Kidney (tissue), 13 donors: ENCODE measurements at regions not wholly inside any gene's neighbourhood (a gene's known extent, or its start where the extent isn't known, plus 50 kb on each side); places are given as distances from the start of the nearest gene placed in this dataset.
"Not testable (repeated sequence)": the region's sequence is repeated elsewhere in the genome, so short reads cannot be mapped to it uniquely, and the experiment has no call there.

ENCODE experiments used
- DNase-seq, 5 donors: peaks; one replicate each; pipeline ENCODE4 v3.0.0-alpha.2; 2013 to 2020
- FAIRE-seq: peaks from 2 replicates; lab custom pipeline; 2012; peaks lifted over from hg19 to GRCh38; lab: Jason Lieb, UNC
- H3K27ac ChIP-seq, 2 donors: one replicate each; pipeline ENCODE4 v1.7.0; 2013; ENCODE audit warnings: low read depth in 2 of 2, low read length in 2 of 2, inconsistent platforms in 1 of 2
- H3K27me3 ChIP-seq: one replicate; pipeline ENCODE4 v1.7.1; 2013; ENCODE audit warnings: low read length, inconsistent platforms; ENCODE audit not compliant: control insufficient read depth, insufficient read depth
- H3K36me3 ChIP-seq, 3 donors: one replicate each; pipeline versions ENCODE4 v1.7.0 to v1.7.1; 2013; ENCODE audit warnings: low read length in 3 of 3, control low read depth in 1 of 3, inconsistent platforms in 1 of 3; ENCODE audit not compliant: insufficient read depth in 3 of 3, control insufficient read depth in 2 of 3
- H3K4me1 ChIP-seq, 3 donors: one replicate each; pipeline versions ENCODE4 v1.7.0 to v1.7.1; 2013; ENCODE audit warnings: low read length in 3 of 3, inconsistent platforms in 1 of 3, low read depth in 1 of 3; ENCODE audit not compliant: control insufficient read depth in 2 of 3, insufficient read depth in 2 of 3
- H3K4me3 ChIP-seq, 3 donors: one replicate each; pipeline versions ENCODE4 v1.7.0 to v1.8.1; 2013; ENCODE audit warnings: low read length in 3 of 3, control low read depth in 1 of 3, inconsistent platforms in 1 of 3
- H3K9ac ChIP-seq, 3 donors: one replicate each; pipeline versions ENCODE4 v1.7.0 to v1.7.1; 2013; ENCODE audit warnings: low read length in 3 of 3, control low read depth in 1 of 3, inconsistent platforms in 1 of 3
- H3K9me3 ChIP-seq, 3 donors: one replicate each; pipeline versions ENCODE4 v1.7.0 to v1.7.1; 2013; ENCODE audit warnings: low read length in 3 of 3, control low read depth in 1 of 3, inconsistent platforms in 1 of 3; ENCODE audit not compliant: control insufficient read depth in 2 of 3, insufficient read depth in 1 of 3
- CTCF ChIP-seq: IDR thresholded peaks from 3 replicates; pipeline ENCODE4 v1.5.1; 2012; ENCODE audit warnings: mild to moderate bottlenecking, moderate library complexity, borderline replicate concordance; ENCODE audit not compliant: insufficient read depth; ENCODE audit errors: extremely low read depth
- intact Hi-C: fragments of 100-400 bp; cut with DNase I; formaldehyde crosslinking; loops from one replicate; pipeline ENCODE4 v1.11.1; 2022
- donor health status: control.
- donor health status: control.
- donor health status: control.
- donor health status: control.
- donor health status: control.
- donor health status: DM: yes; HTN: yes; CAD: no.
- donor health status: Normal renal cell carcinoma (clear cell type).

DNA sequence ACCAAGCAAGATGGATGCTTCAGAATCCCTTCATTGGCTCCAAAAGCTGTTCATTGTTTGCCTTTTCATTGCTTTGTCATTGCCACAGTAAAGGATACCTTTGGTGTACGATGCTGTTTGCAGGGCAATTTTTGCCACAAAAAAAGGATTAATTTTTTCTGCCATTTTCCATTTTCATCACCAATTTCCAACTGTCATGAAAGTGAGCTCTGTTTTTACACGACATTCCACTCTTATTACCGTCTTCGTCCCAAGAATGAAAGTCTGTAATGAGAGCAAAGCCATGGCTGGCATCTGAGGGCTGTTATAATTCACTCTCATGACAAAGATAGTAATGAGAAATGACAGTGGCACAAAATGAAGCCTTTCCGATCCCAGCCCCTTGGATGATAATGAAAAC lies 272.7 kb upstream of the DCN start:
- Histone ChIP-seq H3K36me3 (no peaks in the 10 kb centered on the region), H3K4me3 (no peak overlapping the region), H3K27ac (no peak overlapping the region), H3K27me3 (no peaks in the 10 kb centered on the region), H3K4me1 (no peaks in the 10 kb centered on the region), H3K9ac (no peak overlapping the region), H3K9me3 (peaks cover 0 to 3% (median 0%) of the 10 kb centered on the region in 3 donors)
- no peak for TF ChIP-seq CTCF
- DNase-seq (no peak), FAIRE-seq (no peak)
- intact Hi-C loops, result no loop called here

DNA sequence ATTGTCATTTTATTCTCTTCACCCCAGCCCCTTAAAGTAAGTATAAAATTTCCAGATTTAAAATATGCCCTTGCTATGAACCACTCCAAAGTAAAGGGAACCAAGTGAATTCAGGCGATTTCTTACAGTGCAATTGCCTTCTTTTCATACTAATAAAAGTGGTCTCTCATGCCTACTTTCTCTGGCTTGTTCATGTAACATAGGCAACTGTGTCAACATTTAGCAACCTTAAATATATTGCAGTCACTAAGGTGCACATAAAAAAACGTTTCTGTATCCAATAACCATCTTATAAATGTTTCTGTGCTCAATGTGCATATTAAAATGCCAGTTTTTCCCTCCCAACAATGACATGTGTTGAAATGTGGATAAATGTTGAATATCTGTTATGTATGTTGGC lies 271.6 kb upstream of the DCN start:
- peaks cover 0 to 3% (median 0%) of the 10 kb centered on the region in 3 donors for H3K9me3 ChIP-seq
- H3K4me1 ChIP-seq, result no peaks in the 10 kb centered on the region
- no peak overlapping the region for H3K4me3 ChIP-seq
- H3K27me3 ChIP-seq, result no peaks in the 10 kb centered on the region
- no peak for TF ChIP-seq CTCF
- no peak overlapping the region for H3K27ac ChIP-seq
- DNase-seq, result no peak
- H3K9ac ChIP-seq, result no peak overlapping the region
- intact Hi-C loops, result no loop called here
- FAIRE-seq, result no peak
- H3K36me3 ChIP-seq, result no peaks in the 10 kb centered on the region

DNA sequence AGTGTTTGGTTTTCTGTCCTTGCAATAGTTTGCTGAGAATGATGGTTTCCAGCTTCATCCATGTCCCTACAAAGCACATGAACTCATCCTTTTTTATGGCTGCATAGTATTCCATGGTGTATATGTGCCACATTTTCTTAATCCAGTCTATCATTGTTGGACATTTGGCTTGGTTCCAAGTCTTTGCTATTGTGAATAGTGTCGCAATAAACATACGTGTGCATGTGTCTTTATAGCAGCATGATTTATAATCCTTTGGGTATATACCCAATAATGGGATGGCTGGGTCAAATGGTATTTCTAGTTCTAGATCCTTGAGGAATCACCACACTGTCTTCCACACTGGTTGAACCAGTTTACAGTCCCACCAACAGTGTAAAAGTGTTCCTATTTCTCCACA lies 269.8 kb upstream of the DCN start:
- H3K27me3 ChIP-seq, H3K9ac ChIP-seq, FAIRE-seq, DNase-seq, intact Hi-C loops, H3K4me1 ChIP-seq, H3K9me3 ChIP-seq, H3K4me3 ChIP-seq, H3K27ac ChIP-seq, H3K36me3 ChIP-seq: not testable (repeated sequence)

DNA sequence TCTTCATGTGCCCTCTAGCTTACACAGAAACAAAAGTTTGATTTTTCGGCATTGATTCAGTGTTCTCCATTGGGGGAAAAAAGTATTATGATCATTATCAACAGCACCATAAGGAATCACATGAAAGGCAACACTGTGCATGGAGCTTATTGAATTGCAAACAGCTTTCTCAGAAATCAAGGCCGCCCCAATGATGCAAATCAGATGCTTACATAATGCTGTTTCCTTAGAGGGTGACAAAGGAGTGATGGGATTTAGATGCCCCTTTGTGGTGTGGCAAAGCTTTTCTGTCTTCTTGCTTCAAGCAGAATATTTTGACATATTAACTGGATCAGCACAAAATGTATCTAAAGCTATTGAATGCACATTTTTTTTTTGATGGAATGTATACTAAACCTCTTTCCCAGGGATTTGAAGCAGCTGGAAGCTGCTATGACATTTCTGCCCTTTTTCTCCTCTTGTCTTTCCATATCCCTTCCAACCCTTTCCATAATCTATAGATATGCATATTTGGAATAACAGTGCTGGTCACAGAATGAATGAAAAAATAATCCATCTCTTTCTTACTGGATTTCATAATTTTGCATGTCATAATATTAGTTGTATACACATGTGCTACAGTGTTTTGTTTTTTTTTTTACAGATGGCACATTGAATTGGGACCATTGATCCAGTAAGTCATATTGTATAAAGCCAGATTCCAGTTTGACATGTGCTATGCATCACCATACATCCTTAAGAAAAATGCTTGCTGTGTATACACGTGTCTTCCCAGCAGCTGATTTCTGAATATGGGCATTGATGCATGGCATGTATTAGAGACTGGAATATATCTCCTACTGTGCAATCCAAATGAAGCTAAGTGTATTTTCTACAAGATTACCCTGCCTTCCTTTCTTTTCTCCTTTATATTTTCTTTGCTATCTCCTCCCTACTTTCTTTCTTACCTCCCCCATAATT lies 259.7 kb upstream of the DCN start:
- peaks cover 0 to 7% (median 0%) of the 10 kb centered on the region in 3 donors for H3K4me1 ChIP-seq
- H3K36me3 ChIP-seq, result no peaks in the 10 kb centered on the region
- DNase-seq (no peak), FAIRE-seq (no peak)
- no peaks in the 10 kb centered on the region for H3K9me3 ChIP-seq
- no peaks in the 10 kb centered on the region for H3K27me3 ChIP-seq
- intact Hi-C loops, result no loop called here
- H3K9ac ChIP-seq, result no peak overlapping the region
- H3K4me3 ChIP-seq, result no peak overlapping the region
- H3K27ac ChIP-seq, result no peak overlapping the region
- no peak for TF ChIP-seq CTCF
